Osteocyte (in vitro differentiated cells): ENCODE measurements at regions not wholly inside any gene's neighbourhood (a gene's known extent, or its start where the extent isn't known, plus 50 kb on each side); places are given as distances from the start of the nearest gene placed in this dataset.

ENCODE experiments used
- DNase-seq: peaks from one replicate; pipeline ENCODE4 v3.0.0; 2021; ENCODE audit warnings: mixed read lengths; ENCODE audit not compliant: unreplicated experiment; ENCODE audit errors: extremely low spot score
- H3K27ac Mint-ChIP-seq: one replicate; pipeline ENCODE4 v1.8.0; 2021; ENCODE audit warnings: mild to moderate bottlenecking, mixed read lengths; ENCODE audit not compliant: unreplicated experiment
- H3K27me3 Mint-ChIP-seq: one replicate; pipeline ENCODE4 v1.8.0; 2021; ENCODE audit warnings: mixed read lengths; ENCODE audit not compliant: unreplicated experiment
- H3K36me3 Mint-ChIP-seq: one replicate; pipeline ENCODE4 v1.8.0; 2021; ENCODE audit warnings: mixed read lengths; ENCODE audit not compliant: unreplicated experiment
- H3K4me1 Mint-ChIP-seq: one replicate; pipeline ENCODE4 v1.8.0; 2021; ENCODE audit warnings: mixed read lengths; ENCODE audit not compliant: unreplicated experiment
- H3K4me3 Mint-ChIP-seq: one replicate; pipeline ENCODE4 v1.8.0; 2021; ENCODE audit warnings: mild to moderate bottlenecking, moderate library complexity, mixed read lengths; ENCODE audit not compliant: unreplicated experiment
- H3K9me3 Mint-ChIP-seq: one replicate; pipeline ENCODE4 v1.8.0; 2021; ENCODE audit warnings: mixed read lengths; ENCODE audit not compliant: unreplicated experiment
- TF ChIP-seq, protein P1 (sequence below): fragments of 200-600 bp; sonication (generic); IDR thresholded peaks from 2 replicates; pipeline ENCODE4 v1.5.0; 2021; ENCODE audit warnings: antibody characterized with exemption, mild to moderate bottlenecking, moderate library complexity

DNA sequence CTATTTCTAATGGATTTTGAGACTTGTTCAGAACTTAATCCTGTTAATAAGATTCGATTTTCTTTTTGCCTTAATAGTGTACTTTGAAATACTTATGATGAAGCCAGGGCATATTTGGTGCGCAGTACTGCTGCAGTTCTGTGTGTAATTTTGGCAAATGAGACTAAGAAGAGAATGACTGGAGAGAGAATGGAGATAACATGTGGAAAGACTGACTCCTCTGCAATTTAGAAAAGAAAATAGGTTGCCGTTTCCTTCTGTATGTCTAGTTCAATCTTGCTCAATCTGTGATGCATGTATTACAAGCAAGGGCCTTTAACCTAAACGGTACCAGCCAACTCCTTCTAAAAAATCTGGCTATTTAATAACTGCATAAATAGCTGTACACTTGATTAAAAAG lies 285.1 kb upstream of the CDH11 start:
- DNase-seq = no peak
- H3K4me1 Mint-ChIP-seq = peaks cover 2% of the 10 kb centered on the region
- TF ChIP-seq, protein P1, sequence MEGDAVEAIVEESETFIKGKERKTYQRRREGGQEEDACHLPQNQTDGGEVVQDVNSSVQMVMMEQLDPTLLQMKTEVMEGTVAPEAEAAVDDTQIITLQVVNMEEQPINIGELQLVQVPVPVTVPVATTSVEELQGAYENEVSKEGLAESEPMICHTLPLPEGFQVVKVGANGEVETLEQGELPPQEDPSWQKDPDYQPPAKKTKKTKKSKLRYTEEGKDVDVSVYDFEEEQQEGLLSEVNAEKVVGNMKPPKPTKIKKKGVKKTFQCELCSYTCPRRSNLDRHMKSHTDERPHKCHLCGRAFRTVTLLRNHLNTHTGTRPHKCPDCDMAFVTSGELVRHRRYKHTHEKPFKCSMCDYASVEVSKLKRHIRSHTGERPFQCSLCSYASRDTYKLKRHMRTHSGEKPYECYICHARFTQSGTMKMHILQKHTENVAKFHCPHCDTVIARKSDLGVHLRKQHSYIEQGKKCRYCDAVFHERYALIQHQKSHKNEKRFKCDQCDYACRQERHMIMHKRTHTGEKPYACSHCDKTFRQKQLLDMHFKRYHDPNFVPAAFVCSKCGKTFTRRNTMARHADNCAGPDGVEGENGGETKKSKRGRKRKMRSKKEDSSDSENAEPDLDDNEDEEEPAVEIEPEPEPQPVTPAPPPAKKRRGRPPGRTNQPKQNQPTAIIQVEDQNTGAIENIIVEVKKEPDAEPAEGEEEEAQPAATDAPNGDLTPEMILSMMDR = no peak
- H3K4me3 Mint-ChIP-seq = no peak overlapping the region
- H3K27ac Mint-ChIP-seq = no peak overlapping the region
- H3K36me3 Mint-ChIP-seq = no peaks in the 10 kb centered on the region
- no peaks in the 10 kb centered on the region for H3K27me3 Mint-ChIP-seq
- H3K9me3 Mint-ChIP-seq = no peaks in the 10 kb centered on the region

DNA sequence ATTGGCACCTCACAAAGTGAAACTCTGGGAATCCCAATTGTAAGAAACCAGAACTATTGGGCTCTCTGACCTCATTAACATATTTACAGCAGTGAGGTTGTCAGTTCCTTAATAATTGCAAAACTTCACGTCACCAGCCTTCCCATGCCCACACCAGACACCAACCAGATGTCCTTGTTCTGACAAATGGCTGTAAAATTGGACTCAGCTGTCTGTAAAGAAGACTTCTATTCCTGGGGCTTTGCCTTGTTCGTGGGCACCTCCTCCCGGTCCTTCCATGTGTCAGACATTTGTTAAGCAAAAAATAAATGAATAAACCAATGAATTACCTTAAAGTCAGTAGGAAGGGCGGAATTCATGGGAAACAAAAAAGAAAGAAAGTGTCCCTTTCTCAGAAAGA lies 284.3 kb upstream of the CDH11 start:
- no peak for DNase-seq
- Mint-ChIP-seq H3K9me3 (no peaks in the 10 kb centered on the region), H3K27me3 (no peaks in the 10 kb centered on the region), H3K36me3 (peaks cover 2% of the 10 kb centered on the region), H3K27ac (no peak overlapping the region), H3K4me3 (no peak overlapping the region), H3K4me1 (peaks cover 2% of the 10 kb centered on the region)
- TF ChIP-seq, protein P1 = no peak

DNA sequence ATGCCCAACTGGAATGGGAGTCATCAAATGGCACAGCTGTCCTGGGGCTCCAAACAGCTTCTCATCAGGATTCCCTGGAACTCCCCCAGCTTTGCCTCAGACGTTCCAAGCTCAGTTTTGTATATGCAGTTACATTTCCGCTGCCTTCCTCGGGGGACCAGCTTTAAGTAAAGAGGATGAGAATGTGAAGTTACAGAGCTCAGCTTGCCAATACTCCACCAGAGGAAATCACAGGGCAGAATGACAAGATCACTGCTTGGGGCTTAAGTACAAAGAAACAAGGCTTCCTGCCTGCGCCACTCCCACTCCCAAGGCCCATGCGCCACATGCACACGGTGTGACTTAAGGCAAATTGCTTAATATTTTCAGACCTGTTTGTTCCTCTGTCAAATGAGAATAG lies 272.4 kb upstream of the CDH11 start:
- Mint-ChIP-seq H3K4me3 (no peak overlapping the region), H3K27ac (no peak overlapping the region), H3K27me3 (no peaks in the 10 kb centered on the region), H3K4me1 (peaks cover 31% of the 10 kb centered on the region), H3K9me3 (peaks cover 5% of the 10 kb centered on the region), H3K36me3 (no peaks in the 10 kb centered on the region)
- TF ChIP-seq, protein P1 = no peak
- DNase-seq = no peak

DNA sequence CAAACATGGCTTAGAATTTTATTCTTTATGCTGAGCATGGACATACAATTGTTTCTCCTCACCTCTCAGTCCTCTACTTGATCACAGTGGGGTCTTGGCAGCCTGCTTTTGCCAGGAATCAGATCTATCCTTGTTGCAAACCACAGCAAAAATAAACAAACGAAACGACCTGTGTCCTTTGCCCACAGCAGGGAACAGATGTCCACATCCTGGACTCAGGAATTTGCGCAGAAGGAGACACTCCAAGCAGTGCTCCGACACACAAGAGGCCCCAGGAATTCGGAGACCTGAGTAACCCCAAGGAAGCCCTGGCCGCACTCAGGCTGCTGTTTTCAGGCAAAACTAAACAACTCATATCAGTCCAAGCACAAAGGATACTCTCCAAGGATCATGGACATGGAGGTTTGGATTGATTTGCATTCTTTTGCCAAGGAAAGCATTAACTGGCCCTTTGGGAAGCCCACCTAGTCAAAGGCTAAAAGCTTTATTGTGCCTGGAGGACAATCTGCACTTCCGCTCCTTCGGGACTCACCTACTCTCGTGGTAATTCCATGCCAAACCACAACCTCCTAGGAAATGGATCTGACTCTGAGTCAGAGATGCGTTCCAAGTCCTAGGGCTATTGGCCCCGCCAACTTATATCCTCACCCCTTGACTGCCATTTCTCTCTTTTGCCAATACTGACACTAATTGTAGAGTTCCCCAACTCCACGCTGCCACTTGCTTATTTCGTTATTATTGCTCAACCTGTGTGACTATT lies 271.1 kb upstream of the CDH11 start:
- peaks cover 17% of the 10 kb centered on the region for H3K9me3 Mint-ChIP-seq

DNA sequence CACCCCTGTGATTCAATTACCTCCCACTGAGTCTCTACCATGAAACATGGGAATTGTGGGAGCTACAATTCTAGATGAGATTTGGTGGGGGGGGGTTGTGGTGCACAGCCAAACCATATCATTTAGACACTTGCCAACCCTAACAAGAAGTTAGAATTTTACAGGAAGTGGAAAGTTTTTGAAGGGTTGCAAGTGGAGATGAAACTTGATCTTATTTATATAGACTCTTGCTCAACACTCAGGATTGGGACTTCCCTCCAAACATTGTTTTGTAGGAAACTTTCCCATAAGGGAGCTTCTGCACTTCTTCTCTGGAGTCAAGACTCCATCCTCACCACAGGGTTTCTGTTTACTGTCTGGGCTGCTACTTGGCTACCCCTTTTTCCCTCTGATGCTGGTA lies 266.7 kb upstream of the CDH11 start:
- DNase-seq = no peak
- TF ChIP-seq, protein P1 = no peak
- Mint-ChIP-seq H3K27ac (peak overlapping the region; percentile 77), H3K4me3 (no peak overlapping the region), H3K27me3 (no peaks in the 10 kb centered on the region), H3K9me3 (peaks cover 26% of the 10 kb centered on the region), H3K36me3 (peaks cover 6% of the 10 kb centered on the region), H3K4me1 (peaks cover 52% of the 10 kb centered on the region)

More for the DNA sequence above, 271.1 kb upstream of the CDH11 start:
- DNase-seq = no peak
- H3K4me3 Mint-ChIP-seq = no peak overlapping the region
- peaks cover 43% of the 10 kb centered on the region for H3K4me1 Mint-ChIP-seq
- H3K27ac Mint-ChIP-seq = peak overlapping the region; percentile 78
- H3K36me3 Mint-ChIP-seq = peaks cover 3% of the 10 kb centered on the region
- TF ChIP-seq, protein P1 = no peak
- no peaks in the 10 kb centered on the region for H3K27me3 Mint-ChIP-seq
